ENCODE measurements at regions not wholly inside any gene's neighbourhood (a gene's known extent, or its start where the extent isn't known, plus 50 kb on each side); places are given as distances from the start of the nearest gene placed in this dataset.

DNA sequence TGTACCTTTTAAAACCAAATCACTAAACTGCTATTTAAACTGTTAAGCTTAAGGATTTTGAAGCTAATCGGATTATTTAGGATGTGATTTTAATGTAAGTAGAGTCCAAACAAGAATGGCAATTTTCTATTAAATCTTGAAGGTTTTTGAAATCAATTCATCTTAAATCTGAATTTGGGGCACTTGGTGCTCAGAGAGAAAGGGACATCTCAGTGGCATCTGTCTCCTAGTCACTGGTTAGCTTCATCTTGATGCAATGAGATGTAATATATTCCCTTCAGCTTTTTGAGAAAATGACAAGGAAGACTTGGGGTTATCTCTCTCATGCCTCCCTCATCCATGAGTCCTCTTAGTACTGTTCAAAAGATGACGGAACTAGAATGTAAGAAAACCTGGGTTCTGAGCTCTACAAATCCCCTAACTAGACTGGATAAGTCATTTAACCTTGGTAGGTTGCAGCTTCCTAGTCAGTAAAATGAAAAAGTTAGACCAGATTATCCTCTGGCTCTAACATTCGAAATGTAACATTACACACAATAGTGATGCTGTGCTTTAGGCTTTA is 198.5 kb upstream of the NEBL start:
- no peak for DNase-seq
- Histone ChIP-seq H3K36me3 (replicated peaks in 1 of 2; ENCODE audit: insufficient read depth in 1 of 2, low read depth in 2 of 2) (no peaks in the 10 kb centered on the region), H3K4me3 (no peak overlapping the region), H3K9me3 (no peaks in the 10 kb centered on the region), H3K27me3 (no peaks in the 10 kb centered on the region), H3K27ac (no peak overlapping the region), H3K4me1 (peaks cover 17% of the 10 kb centered on the region)
- TF ChIP-seq, protein P1, sequence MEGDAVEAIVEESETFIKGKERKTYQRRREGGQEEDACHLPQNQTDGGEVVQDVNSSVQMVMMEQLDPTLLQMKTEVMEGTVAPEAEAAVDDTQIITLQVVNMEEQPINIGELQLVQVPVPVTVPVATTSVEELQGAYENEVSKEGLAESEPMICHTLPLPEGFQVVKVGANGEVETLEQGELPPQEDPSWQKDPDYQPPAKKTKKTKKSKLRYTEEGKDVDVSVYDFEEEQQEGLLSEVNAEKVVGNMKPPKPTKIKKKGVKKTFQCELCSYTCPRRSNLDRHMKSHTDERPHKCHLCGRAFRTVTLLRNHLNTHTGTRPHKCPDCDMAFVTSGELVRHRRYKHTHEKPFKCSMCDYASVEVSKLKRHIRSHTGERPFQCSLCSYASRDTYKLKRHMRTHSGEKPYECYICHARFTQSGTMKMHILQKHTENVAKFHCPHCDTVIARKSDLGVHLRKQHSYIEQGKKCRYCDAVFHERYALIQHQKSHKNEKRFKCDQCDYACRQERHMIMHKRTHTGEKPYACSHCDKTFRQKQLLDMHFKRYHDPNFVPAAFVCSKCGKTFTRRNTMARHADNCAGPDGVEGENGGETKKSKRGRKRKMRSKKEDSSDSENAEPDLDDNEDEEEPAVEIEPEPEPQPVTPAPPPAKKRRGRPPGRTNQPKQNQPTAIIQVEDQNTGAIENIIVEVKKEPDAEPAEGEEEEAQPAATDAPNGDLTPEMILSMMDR (IDR thresholded peaks at IDR 0.05) = no peak
- TF ChIP-seq POLR2A (IDR thresholded peaks at IDR 0.05) = no peak
- intact Hi-C loops (cut with DNase I) = no loop called here
- ATAC-seq = no peak
- 93 to 95% methylated on average over 3 of the region's 3 CpGs for WGBS, 2 donors

GRCh38 chr10:21095073-21095472 is 198.0 kb upstream of the NEBL start:
- Histone ChIP-seq H3K4me1 (peaks cover 17% of the 10 kb centered on the region), H3K27me3 (no peaks in the 10 kb centered on the region), H3K9me3 (no peaks in the 10 kb centered on the region), H3K4me3 (no peak overlapping the region), H3K36me3 (replicated peaks in 1 of 2; ENCODE audit: insufficient read depth in 1 of 2, low read depth in 2 of 2) (no peaks in the 10 kb centered on the region), H3K27ac (no peak overlapping the region)
- TF ChIP-seq POLR2A (IDR thresholded peaks at IDR 0.05) = no peak
- TF ChIP-seq, protein P1 (IDR thresholded peaks at IDR 0.05) = no peak
- intact Hi-C loops (cut with DNase I) = no loop called here
- DNase-seq (no peak), ATAC-seq (no peak)
- 80 to 91% methylated on average over 3 of the region's 3 CpGs for WGBS, 2 donors

- Histone ChIP-seq H3K4me3 (no peak overlapping the region), H3K4me1 (peaks cover 14% of the 10 kb centered on the region), H3K27me3 (no peaks in the 10 kb centered on the region), H3K36me3 (replicated peaks in 1 of 2; ENCODE audit: insufficient read depth in 1 of 2, low read depth in 2 of 2) (no peaks in the 10 kb centered on the region), H3K27ac (no peak overlapping the region), H3K9me3 (no peaks in the 10 kb centered on the region)
- ATAC-seq (no peak), DNase-seq (no peak)
- 66 to 73% methylated on average over 5 of the region's 5 CpGs for WGBS, 2 donors
- intact Hi-C loops (cut with DNase I) = no loop called here
- no peak for TF ChIP-seq POLR2A (IDR thresholded peaks at IDR 0.05)
- TF ChIP-seq, protein P1 (IDR thresholded peaks at IDR 0.05) = no peak
Observed at GRCh38 chr10:21092683-21093524, 195.8 kb upstream of the NEBL start.

DNA sequence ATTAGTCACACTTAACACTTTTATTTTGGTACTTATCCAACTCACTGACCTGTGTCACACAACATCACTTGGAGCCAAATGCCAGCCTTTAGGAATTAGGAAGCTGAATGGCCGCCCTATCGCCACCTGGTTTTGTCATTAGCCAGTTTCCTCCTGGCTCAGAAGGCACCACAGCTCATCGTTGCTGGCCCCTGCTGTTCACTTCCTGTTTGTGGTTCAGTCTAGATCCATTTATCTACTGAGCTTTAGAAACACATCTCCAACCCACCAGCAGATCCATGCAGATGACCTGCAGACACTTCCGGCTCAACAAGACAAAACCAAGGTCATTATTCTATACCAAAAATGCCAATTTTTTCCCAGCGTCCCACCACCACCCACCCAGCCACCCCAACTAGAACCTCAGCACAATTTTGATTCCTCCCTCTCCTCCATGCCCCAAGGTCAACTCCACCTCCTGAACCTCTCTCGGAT is 193.5 kb upstream of the NEBL start:
- Histone ChIP-seq H3K27ac (no peak overlapping the region), H3K4me3 (no peak overlapping the region), H3K27me3 (no peaks in the 10 kb centered on the region), H3K36me3 (replicated peaks in 1 of 2; ENCODE audit: insufficient read depth in 1 of 2, low read depth in 2 of 2) (no peaks in the 10 kb centered on the region), H3K4me1 (peaks cover 5% of the 10 kb centered on the region), H3K9me3 (no peaks in the 10 kb centered on the region)
- WGBS, 2 donors = 79 to 82% methylated on average over 6 of the region's 6 CpGs
- no peak for TF ChIP-seq POLR2A (IDR thresholded peaks at IDR 0.05)
- TF ChIP-seq, protein P1 (IDR thresholded peaks at IDR 0.05) = no peak
- DNase-seq = no peak
- intact Hi-C loops (cut with DNase I) = no loop called here
- no peak for ATAC-seq
